Breast epithelium (tissue), 3 donors: ENCODE measurements at regions not wholly inside any gene's neighbourhood (a gene's known extent, or its start where the extent isn't known, plus 50 kb on each side); places are given as distances from the start of the nearest gene placed in this dataset.

Experiments used
- POLR2A ChIP-seq: fragments of 450-650 bp; IDR thresholded peaks from one replicate; pipeline ENCODE4 v1.6.1; 2016; ENCODE audit warnings: antibody characterized with exemption, mild to moderate bottlenecking, moderate library complexity
- POLR2AphosphoS5 ChIP-seq, 3 donors: sonication (generic); formaldehyde crosslinking; IDR thresholded peaks; one replicate each; pipeline ENCODE4 v1.6.1; 2017; ENCODE audit warnings: antibody characterized with exemption in 3 of 3
- TF ChIP-seq, protein P1 (sequence below), 3 donors: fragments of 450-650 bp; IDR thresholded peaks; one replicate each; pipeline ENCODE4 v1.5.1; 2016 to 2017; ENCODE audit warnings: antibody characterized with exemption in 3 of 3, mild to moderate bottlenecking in 3 of 3, moderate library complexity in 3 of 3

DNA sequence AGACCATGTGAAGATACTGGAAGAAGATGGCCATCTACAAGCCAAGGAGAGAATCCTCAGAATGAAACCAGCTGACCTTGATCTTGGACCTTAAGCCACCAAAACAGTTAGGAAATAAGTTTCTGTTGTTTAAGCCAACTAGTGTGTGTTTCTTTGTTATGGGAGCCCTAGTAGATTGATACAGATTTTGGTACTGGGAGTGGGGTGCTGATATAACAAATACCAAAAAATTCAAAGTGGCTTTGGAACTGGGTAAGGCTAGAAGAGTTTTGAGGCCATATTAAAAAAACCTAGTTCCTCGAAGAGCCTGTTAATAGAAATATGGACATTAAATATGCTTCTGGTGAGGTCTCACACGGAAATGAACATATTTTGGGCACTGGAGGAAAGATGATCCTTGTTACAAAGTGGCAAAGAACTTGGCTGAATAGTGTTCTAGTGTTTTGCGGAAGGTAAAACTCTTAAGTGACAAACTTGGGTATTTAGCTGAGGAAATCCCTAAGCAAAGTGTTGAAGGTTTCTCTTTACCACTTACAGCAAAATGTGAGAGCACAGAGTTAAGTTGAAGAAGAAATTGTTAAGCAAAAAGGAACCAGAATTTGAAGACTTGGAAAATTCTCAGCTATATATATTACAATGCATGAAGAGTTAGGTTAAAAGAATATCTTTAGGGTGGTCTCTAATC, 55.1 kb upstream of the CD83 start:
- no peak for TF ChIP-seq POLR2A
- TF ChIP-seq, protein P1, sequence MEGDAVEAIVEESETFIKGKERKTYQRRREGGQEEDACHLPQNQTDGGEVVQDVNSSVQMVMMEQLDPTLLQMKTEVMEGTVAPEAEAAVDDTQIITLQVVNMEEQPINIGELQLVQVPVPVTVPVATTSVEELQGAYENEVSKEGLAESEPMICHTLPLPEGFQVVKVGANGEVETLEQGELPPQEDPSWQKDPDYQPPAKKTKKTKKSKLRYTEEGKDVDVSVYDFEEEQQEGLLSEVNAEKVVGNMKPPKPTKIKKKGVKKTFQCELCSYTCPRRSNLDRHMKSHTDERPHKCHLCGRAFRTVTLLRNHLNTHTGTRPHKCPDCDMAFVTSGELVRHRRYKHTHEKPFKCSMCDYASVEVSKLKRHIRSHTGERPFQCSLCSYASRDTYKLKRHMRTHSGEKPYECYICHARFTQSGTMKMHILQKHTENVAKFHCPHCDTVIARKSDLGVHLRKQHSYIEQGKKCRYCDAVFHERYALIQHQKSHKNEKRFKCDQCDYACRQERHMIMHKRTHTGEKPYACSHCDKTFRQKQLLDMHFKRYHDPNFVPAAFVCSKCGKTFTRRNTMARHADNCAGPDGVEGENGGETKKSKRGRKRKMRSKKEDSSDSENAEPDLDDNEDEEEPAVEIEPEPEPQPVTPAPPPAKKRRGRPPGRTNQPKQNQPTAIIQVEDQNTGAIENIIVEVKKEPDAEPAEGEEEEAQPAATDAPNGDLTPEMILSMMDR (IDR thresholded peaks at IDR 0.05): no peak
- TF ChIP-seq POLR2AphosphoS5 (IDR thresholded peaks at IDR 0.05): no peak
